Naive B cell (primary cell): ENCODE measurements at regions not wholly inside any gene's neighbourhood (a gene's known extent, or its start where the extent isn't known, plus 50 kb on each side); places are given as distances from the start of the nearest gene placed in this dataset.
"Not testable (repeated sequence)": the region's sequence is repeated elsewhere in the genome, so short reads cannot be mapped to it uniquely, and the experiment has no call there.

Source experiments
- ATAC-seq, 2 donors: fragments of 150-1000 bp; cut with Tn5 transposase; 2 replicates each; pipeline ENCODE4 v1.10.0; 2021; ENCODE audit warnings: low read depth in 2 of 2, mild to moderate bottlenecking in 2 of 2, moderate library complexity in 2 of 2
- DNase-seq: peaks from one replicate; pipeline ENCODE4 v3.0.0; 2022
- H3K27ac Mint-ChIP-seq, 6 donors: one replicate each; pipeline ENCODE4 v1.8.0; 2020 to 2022; ENCODE audit warnings: mild to moderate bottlenecking in 6 of 6, mixed read lengths in 6 of 6, moderate library complexity in 5 of 6, inconsistent platforms in 2 of 6
- H3K27me3 Mint-ChIP-seq, 3 donors: one replicate each; pipeline ENCODE4 v1.8.0; 2021 to 2022; ENCODE audit warnings: mixed read lengths in 3 of 3, mild to moderate bottlenecking in 1 of 3
- H3K36me3 Mint-ChIP-seq, 2 donors: one replicate each; pipeline ENCODE4 v1.8.0; 2020 to 2022; ENCODE audit warnings: mixed read lengths in 2 of 2, inconsistent platforms in 1 of 2, mild to moderate bottlenecking in 1 of 2
- H3K4me1 Mint-ChIP-seq, 3 donors: one replicate each; pipeline ENCODE4 v1.8.0; 2020 to 2022; ENCODE audit warnings: mixed read lengths in 3 of 3, inconsistent platforms in 1 of 3, mild to moderate bottlenecking in 1 of 3, moderate library complexity in 1 of 3
- H3K4me3 Mint-ChIP-seq, 8 donors: one replicate each; pipeline ENCODE4 v1.8.0; 2020 to 2022; ENCODE audit warnings: mild to moderate bottlenecking in 8 of 8, mixed read lengths in 8 of 8, moderate library complexity in 8 of 8, inconsistent platforms in 2 of 8
- H3K9me3 Mint-ChIP-seq, 7 donors: one replicate each; pipeline ENCODE4 v1.8.0; 2020 to 2022; ENCODE audit warnings: mixed read lengths in 7 of 7, mild to moderate bottlenecking in 5 of 7, inconsistent platforms in 2 of 7, moderate library complexity in 1 of 7

DNA sequence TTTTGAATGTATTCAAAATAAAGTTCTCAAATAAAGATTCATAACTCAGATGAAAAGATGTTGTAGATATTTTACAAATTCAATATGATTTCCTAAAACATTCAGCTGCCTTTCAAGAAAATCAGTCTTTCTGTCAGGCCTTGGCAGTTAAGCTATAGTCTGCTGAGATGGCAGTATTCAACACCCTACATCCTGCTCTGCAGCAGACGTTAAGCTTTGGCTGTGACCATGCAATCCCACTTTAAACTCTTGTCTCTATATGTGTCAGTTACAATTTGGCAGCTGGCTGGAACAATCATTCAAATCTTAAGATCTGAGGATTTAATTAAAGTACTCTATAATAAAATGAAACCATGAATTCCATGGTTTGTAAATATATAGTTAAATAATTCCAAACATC, 567.3 kb upstream of the ZNF804A start:
- Mint-ChIP-seq H3K36me3 (no peaks in the 10 kb centered on the region), H3K9me3 (peaks cover 0 to 1% (median 0%) of the 10 kb centered on the region in 7 donors), H3K27me3 (no peaks in the 10 kb centered on the region), H3K27ac (no peak overlapping the region), H3K4me3 (no peak overlapping the region), H3K4me1 (no peaks in the 10 kb centered on the region)
- ATAC-seq: no peak
- no peak for DNase-seq

DNA sequence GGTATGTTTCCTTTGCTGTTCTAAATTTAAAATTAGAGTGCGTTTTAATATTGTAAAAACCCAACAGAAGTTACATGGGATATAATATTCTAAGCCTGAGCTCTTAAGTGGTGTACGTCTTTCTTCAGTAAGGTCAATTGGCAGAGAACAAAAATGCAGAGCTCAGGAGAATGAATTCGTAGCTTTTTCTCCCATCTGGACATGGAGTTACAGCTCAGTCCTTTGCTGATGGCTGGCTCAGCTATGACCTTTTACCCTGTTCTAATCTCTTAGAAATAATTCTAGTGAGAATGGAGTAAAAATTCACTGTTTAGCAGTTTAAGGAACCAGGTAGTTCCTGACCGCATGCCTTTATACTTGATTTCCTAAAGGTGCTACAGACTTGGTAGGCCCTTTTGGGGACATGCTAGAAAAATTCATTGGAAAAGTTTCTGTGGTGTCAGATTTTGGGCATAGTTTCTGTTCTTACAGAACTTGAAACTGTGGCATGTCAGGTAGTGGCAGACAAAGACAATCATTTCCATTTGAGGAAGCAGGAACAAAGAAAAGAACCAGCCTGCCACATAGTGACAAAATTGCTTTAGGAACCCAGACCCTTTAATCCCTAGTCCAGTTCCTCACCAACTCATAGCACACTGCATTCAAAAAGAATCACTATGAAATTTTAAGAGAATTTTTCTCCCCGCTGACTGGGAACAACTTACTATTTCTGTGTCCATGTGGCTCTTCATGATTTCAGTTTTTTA, 566.8 kb upstream of the ZNF804A start:
- H3K27ac Mint-ChIP-seq: no peak overlapping the region
- no peak for ATAC-seq

DNA sequence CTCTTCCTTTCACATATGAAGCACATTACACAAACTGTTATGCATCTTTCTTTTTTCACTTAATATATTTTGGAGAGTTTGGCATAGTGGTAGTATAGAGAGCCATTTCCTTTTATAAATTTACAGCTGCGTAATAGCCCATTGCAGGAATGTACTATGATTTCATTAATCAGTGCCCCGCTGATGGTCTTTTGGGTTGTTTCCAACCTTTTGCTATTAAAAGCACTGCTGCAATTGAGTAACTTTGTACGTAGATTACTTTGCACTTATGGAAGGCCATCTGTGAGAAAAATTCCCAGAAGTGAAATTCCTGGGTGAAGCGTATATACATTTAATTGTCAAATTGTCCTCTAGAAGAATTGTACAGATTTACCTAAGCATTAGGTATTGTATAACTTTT, 565.3 kb upstream of the ZNF804A start:
- H3K9me3 Mint-ChIP-seq: peaks cover 0 to 3% (median 0%) of the 10 kb centered on the region in 7 donors
- H3K36me3 Mint-ChIP-seq: no peaks in the 10 kb centered on the region
- no peak for ATAC-seq
- no peak overlapping the region for H3K27ac Mint-ChIP-seq
- H3K4me3 Mint-ChIP-seq: no peak overlapping the region
- no peak for DNase-seq
- H3K27me3 Mint-ChIP-seq: no peaks in the 10 kb centered on the region
- H3K4me1 Mint-ChIP-seq: no peaks in the 10 kb centered on the region

More for the DNA sequence above, 566.8 kb upstream of the ZNF804A start:
- Mint-ChIP-seq H3K27me3 (no peaks in the 10 kb centered on the region), H3K4me3 (no peak overlapping the region), H3K9me3 (peaks cover 0 to 1% (median 0%) of the 10 kb centered on the region in 7 donors), H3K4me1 (no peaks in the 10 kb centered on the region), H3K36me3 (no peaks in the 10 kb centered on the region)
- DNase-seq: no peak

DNA sequence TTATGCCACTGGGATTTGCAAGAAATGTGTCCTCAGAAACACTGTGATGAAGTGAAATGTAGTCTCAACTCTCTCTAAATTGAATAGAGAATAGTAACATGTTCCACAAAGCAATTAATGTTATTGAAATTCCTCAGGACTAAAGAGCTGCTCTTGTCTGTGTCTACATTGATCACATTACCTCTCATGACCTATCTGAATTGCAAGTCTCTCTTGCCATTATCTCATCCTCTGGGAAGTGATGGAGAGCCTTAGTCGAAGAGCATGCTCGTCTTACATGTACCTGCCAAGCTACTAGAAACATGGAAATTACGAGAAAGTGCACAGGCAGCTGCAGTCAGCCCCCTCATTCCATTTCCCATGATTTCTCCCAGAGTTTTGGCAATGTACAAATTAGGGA, 561.1 kb upstream of the ZNF804A start:
- H3K27me3 Mint-ChIP-seq: no peaks in the 10 kb centered on the region
- no peak for ATAC-seq
- no peak for DNase-seq
- H3K36me3 Mint-ChIP-seq: no peaks in the 10 kb centered on the region
- no peaks in the 10 kb centered on the region for H3K4me1 Mint-ChIP-seq
- no peak overlapping the region for H3K27ac Mint-ChIP-seq
- H3K4me3 Mint-ChIP-seq: peak overlapping the region in 1 of 8 donors; percentile 73
- H3K9me3 Mint-ChIP-seq: peaks cover 0 to 3% (median 0%) of the 10 kb centered on the region in 7 donors

DNA sequence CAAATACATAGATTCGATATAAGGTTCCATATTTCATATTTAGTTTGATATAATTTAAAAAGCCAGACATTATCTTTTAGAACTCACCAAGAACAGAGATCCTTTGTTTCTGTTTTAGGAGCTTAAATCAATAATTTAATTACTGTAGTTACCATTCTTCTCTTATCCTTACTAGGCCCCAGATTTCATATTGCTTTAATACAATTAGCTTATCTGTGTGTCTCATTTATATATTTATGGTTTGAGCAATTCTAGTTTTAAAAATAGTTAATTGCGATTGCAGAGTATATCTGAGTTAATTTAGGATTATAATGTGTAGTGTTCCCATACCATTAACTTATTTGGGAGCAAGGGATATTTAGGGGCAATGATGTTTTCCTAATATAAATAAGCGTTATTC, 558.8 kb upstream of the ZNF804A start:
- Mint-ChIP-seq H3K4me3 (no peak overlapping the region), H3K9me3 (peaks cover 0 to 3% (median 0%) of the 10 kb centered on the region in 7 donors), H3K27me3 (no peaks in the 10 kb centered on the region), H3K4me1 (no peaks in the 10 kb centered on the region), H3K27ac (no peak overlapping the region), H3K36me3 (no peaks in the 10 kb centered on the region)
- DNase-seq (no peak), ATAC-seq (no peak)

DNA sequence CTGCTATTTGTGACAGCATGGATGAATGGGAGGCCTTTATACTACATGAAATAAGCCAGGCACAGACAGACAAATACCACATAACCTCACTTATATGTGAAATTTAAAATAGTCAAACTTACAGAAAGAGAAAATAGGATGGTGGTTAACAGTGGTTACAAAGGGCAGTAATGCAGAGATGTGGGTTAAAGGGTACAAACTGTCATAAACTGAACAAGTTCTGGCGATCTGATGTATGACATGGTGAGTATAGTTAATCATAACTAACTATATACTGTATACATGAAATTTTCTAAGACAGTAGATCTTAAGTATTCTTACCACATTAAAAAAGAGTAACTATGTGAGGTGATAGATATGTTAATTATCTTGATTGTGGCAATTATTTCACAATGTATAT, 558.1 kb upstream of the ZNF804A start:
- H3K4me1 Mint-ChIP-seq: no peaks in the 10 kb centered on the region
- no peak for DNase-seq
- ATAC-seq: no peak
- no peak overlapping the region for H3K27ac Mint-ChIP-seq
- H3K4me3 Mint-ChIP-seq: no peak overlapping the region
- H3K36me3 Mint-ChIP-seq: no peaks in the 10 kb centered on the region
- H3K27me3 Mint-ChIP-seq: no peaks in the 10 kb centered on the region
- H3K9me3 Mint-ChIP-seq: peaks cover 0 to 3% (median 0%) of the 10 kb centered on the region in 7 donors

DNA sequence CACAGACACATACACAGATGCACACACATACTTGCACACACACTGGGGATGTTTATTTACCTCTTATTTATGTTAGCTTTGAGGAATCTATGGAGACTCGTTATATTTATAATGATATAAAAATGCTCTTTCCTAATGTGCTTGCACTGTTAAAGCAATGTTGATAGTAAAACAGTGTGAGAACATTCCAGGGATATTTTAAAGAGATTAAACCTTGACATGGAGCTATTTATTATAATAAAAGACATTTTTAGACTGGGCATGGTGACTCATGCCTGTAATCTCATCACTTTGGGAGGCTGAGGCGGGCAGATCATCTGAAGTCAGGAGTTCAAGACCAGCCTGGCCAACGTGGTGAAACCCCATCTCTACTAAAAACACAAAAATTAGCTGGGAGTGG, 557.3 kb upstream of the ZNF804A start:
- Mint-ChIP-seq H3K9me3 (peaks cover 0 to 5% (median 0%) of the 10 kb centered on the region in 7 donors), H3K4me1 (no peaks in the 10 kb centered on the region)

DNA sequence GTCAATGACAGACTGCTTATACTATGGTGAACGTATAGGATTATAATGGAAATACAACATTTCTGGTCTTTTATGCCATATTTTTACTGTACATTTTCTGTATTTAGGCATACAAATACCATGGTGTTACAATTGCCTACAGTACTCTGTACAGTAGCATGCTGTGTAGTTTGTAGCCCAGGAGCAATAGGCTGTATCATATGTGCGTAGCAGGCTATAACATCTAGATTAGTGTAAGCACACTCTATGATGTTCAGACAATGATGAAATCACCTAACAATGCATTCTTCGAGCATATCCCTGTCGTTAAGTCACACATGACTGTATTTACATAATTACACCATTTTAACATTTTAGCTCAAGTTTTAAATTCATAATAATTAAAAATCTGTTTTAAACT, 556.6 kb upstream of the ZNF804A start:
- H3K27ac Mint-ChIP-seq: no peak overlapping the region
- H3K4me3 Mint-ChIP-seq: no peak overlapping the region
- H3K9me3 Mint-ChIP-seq: peaks cover 0 to 5% (median 0%) of the 10 kb centered on the region in 7 donors
- DNase-seq: no peak
- H3K36me3 Mint-ChIP-seq: no peaks in the 10 kb centered on the region
- H3K4me1 Mint-ChIP-seq: no peaks in the 10 kb centered on the region
- no peaks in the 10 kb centered on the region for H3K27me3 Mint-ChIP-seq
- ATAC-seq: no peak

More for the DNA sequence above, 557.3 kb upstream of the ZNF804A start:
- peak overlapping the region in 1 of 6 donors; percentile 7 for H3K27ac Mint-ChIP-seq
- ATAC-seq: no peak
- no peaks in the 10 kb centered on the region for H3K36me3 Mint-ChIP-seq
- peak overlapping the region in 1 of 8 donors; percentile 44 for H3K4me3 Mint-ChIP-seq
- no peak for DNase-seq
- H3K27me3 Mint-ChIP-seq: no peaks in the 10 kb centered on the region

DNA sequence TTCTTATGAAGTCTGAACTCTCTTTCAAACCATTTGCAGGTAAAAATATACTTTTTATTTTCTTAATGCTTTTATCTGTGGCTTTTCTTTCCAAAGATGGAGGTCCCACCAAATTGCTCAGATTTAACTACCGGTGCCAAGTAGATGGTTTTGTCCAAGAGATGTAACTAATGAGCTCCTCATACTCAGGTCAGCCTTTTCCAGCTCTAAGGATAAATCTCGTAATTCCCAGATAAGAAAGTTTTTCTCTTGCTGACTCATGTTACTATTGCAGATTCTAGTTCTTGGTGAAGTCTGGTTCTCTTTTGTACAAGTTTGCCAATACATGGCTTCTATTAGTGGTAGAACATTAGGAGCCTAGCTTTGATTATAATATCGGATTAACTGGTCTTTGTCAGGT, 550.8 kb upstream of the ZNF804A start:
- no peaks in the 10 kb centered on the region for H3K27me3 Mint-ChIP-seq
- H3K9me3 Mint-ChIP-seq: peaks cover 0 to 5% (median 0%) of the 10 kb centered on the region in 7 donors
- ATAC-seq (no peak), DNase-seq (no peak)
- no peak overlapping the region for H3K27ac Mint-ChIP-seq
- no peak overlapping the region for H3K4me3 Mint-ChIP-seq
- no peaks in the 10 kb centered on the region for H3K4me1 Mint-ChIP-seq
- H3K36me3 Mint-ChIP-seq: no peaks in the 10 kb centered on the region

DNA sequence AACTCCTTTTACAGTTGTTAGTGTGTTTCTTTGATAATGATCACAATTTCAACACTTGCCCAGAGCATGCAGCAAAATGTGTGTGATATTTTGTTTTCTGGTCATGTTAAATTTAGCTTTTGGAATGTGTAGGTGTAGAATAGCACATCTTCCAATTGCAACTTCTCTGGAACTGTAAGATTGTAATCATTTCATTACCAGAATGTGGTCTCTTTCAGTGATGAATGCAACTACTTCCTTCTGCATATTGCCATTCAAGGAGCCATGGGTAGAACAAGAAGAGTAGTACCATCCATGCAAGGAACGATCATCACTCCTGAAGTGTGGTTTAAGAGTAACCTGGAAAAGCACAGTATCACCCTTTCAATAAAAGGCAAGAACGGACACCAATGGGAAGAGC, 548.8 kb upstream of the ZNF804A start:
- Mint-ChIP-seq H3K27ac (no peak overlapping the region), H3K36me3 (no peaks in the 10 kb centered on the region), H3K4me1 (no peaks in the 10 kb centered on the region), H3K27me3 (no peaks in the 10 kb centered on the region), H3K4me3 (no peak overlapping the region), H3K9me3 (peaks cover 0 to 5% (median 0%) of the 10 kb centered on the region in 7 donors)
- no peak for ATAC-seq
- DNase-seq: no peak

DNA sequence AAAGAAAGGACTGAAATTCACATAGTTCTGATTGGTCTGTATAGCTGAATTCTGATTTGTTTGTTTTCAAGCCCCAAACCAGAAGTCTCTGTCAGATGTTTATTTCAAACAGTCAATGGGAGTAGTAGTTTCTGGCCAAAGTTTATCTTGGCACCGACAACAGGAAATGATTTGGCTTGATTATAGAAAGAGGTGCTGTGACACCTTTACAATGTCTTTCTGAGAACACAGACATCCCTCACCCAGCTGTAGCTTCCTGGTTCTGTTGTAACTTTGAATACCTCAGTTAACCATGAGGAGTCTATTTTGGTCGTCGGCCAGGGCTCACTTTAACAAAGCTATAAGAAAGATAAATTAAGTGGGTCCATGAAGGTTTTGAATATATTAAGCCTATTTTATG, 545.0 kb upstream of the ZNF804A start:
- H3K27ac Mint-ChIP-seq: no peak overlapping the region
- no peaks in the 10 kb centered on the region for H3K27me3 Mint-ChIP-seq
- no peaks in the 10 kb centered on the region for H3K36me3 Mint-ChIP-seq
- H3K4me3 Mint-ChIP-seq: no peak overlapping the region
- no peak for DNase-seq
- no peak for ATAC-seq
- H3K4me1 Mint-ChIP-seq: no peaks in the 10 kb centered on the region
- H3K9me3 Mint-ChIP-seq: peaks cover 0 to 4% (median 0%) of the 10 kb centered on the region in 7 donors

DNA sequence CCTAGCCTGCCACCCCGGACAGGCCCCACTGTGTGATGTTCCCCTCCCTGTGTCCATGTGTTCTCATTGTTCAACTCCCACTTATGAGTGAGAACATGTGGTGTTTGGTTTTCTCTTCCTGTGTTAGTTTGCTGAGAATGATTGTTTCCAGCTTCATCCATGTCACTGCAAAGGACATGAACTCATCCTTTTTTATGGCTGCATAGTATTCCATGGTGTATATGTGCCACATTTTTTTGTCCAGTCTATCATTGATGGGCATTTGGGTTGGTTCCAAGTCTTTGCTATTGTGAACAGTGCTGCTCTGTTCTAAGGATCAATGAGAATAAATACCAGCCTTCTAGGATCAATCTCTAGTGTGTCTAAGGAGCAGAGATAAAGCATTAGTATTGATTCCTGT, 543.9 kb upstream of the ZNF804A start:
- not testable (repeated sequence) for H3K27me3 Mint-ChIP-seq, H3K36me3 Mint-ChIP-seq, H3K4me3 Mint-ChIP-seq, H3K9me3 Mint-ChIP-seq, H3K27ac Mint-ChIP-seq, ATAC-seq, DNase-seq, H3K4me1 Mint-ChIP-seq

DNA sequence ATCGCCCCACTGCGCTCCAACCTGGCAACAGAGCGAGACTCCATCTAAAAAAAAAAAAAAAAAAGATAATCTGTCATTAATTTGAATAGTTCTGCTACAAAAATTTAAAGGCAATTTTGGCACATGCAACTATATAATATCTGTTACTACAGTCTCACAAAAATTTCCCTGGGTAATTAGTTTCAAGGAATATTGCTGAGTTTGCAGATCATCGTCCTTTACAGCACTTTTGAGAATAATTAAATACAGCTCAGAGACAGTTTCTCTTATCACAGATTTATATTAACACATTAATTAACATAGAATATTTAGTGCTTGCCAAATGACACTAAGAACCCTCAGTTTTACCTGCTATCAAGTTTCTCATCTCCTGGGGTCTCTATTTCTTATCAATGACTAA, 540.4 kb upstream of the ZNF804A start:
- no peak for DNase-seq
- H3K4me3 Mint-ChIP-seq: no peak overlapping the region
- no peaks in the 10 kb centered on the region for H3K4me1 Mint-ChIP-seq
- no peak overlapping the region for H3K27ac Mint-ChIP-seq
- no peak for ATAC-seq
- no peaks in the 10 kb centered on the region for H3K27me3 Mint-ChIP-seq
- H3K9me3 Mint-ChIP-seq: peaks cover 0 to 5% (median 3%) of the 10 kb centered on the region in 7 donors
- no peaks in the 10 kb centered on the region for H3K36me3 Mint-ChIP-seq

DNA sequence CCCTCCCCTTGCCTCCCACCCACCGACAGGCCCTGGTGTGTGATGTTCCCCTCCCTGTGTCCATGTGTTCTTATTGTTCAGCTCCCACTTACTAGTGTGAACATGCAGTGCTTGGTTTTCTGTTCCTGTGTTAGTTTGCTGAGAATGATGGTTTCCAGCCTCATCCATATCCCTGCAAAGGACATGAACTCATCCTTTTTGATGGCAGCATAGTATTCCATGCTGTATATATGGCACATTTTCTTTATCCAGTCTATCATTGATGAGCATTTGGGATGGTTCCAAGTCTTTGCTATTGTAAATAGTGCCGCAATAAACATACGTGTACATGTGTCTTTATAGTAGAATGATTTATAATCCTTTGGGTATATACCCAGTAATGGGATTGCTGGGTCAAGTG, 538.1 kb upstream of the ZNF804A start:
- DNase-seq, H3K9me3 Mint-ChIP-seq, H3K4me1 Mint-ChIP-seq, H3K27me3 Mint-ChIP-seq, ATAC-seq, H3K4me3 Mint-ChIP-seq, H3K36me3 Mint-ChIP-seq, H3K27ac Mint-ChIP-seq: not testable (repeated sequence)

DNA sequence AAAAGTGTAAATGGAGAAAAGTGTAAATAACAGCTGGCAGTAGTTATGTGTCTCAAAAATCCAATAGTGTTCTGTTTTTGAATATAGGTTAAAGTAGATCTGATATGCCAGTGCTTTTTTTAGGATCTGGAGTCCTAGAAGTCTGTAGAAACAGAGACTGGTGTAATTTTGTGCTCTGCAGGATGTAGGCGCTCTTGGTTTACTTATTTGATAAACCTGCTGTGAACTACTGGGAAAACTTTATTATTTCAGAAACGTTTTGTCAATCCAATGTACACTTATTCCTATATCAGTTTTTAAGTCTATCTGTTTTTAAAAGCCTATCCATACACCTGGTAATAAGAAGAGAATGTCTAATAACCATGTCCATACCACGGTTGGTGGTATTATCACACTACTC, 530.8 kb upstream of the ZNF804A start:
- Mint-ChIP-seq H3K9me3 (peaks cover 0 to 7% (median 4%) of the 10 kb centered on the region in 7 donors), H3K27me3 (no peaks in the 10 kb centered on the region), H3K36me3 (no peaks in the 10 kb centered on the region), H3K27ac (no peak overlapping the region), H3K4me1 (no peaks in the 10 kb centered on the region), H3K4me3 (no peak overlapping the region)
- ATAC-seq: no peak
- no peak for DNase-seq
